PC-9 (cell line): ENCODE measurements at regions not wholly inside any gene's neighbourhood (a gene's known extent, or its start where the extent isn't known, plus 50 kb on each side); places are given as distances from the start of the nearest gene placed in this dataset.

Experiments used
- CTCF ChIP-seq: fragments of 200-600 bp; sonication (generic); conservative IDR thresholded peaks from 2 replicates; pipeline ENCODE4 v1.6.1; 2017; ENCODE audit warnings: mixed run types, antibody characterized with exemption, mild to moderate bottlenecking, moderate library complexity
- EZH2 ChIP-seq: fragments of 200-600 bp; sonication (generic); IDR thresholded peaks from 2 replicates; pipeline ENCODE4 v1.8.0; 2017; ENCODE audit warnings: antibody characterized with exemption, low read depth

GRCh38 chr11:15886866-15887265, 469.5 kb downstream of the SOX6 start:
- TF ChIP-seq CTCF (no peak), EZH2 (no peak)
